Heart left ventricle (tissue), 13 donors: ENCODE measurements at regions not wholly inside any gene's neighbourhood (a gene's known extent, or its start where the extent isn't known, plus 50 kb on each side); places are given as distances from the start of the nearest gene placed in this dataset.

ENCODE experiments used
- POLR2A ChIP-seq, 2 donors: fragments of 450-650 bp; IDR thresholded peaks; one replicate each; pipeline ENCODE4 v1.6.1; 2017; ENCODE audit warnings: antibody characterized with exemption in 2 of 2, mild to moderate bottlenecking in 2 of 2, moderate library complexity in 2 of 2
- TF ChIP-seq, protein P1 (sequence below), 12 donors: fragments of 200-600 bp; sonication (generic) in 4 of 12; IDR thresholded peaks; one replicate each; pipeline versions ENCODE4 v1.5.0 to v1.8.0; 2018 to 2022; ENCODE audit warnings: antibody characterized with exemption in 12 of 12, mild to moderate bottlenecking in 5 of 12
- donor health status: ischemic (EF 13 %, LVEDD 7.1; RV severe dilation, severe dysfunction).
- donor health status: DM: no; HTN: yes; CAD: no.
- donor health status: DM: no; HTN: no; CAD: no.
- donor health status: ischemic (EF 25% LVEDD 6.9; RV normal size, moderate dysfunction).
- donor health status: ischemic (EF 25% LVEDD 5.7; RV mildly dilated, moderate dysfunction).
- donor health status: ischemic (EF 35%, LVEDD 5.7; RV mildly dilated, moderate dysfunction).
- donor health status: nonischemic (EF 11% LVEDD 7.7; RV severe dilation, severe dysfunction).
- donor health status: DM: yes; HTN: yes; CAD: no.
- donor health status: PGD.
- donor health status: ischemic (EF 29% LVEDD 5.4; RV normal size, mild dysfunction).
- donor health status: nonischemic (EF 23%, LVEDD 6.1; RV moderate dilation, normal function).

GRCh38 chr2:48219234-48219554, 95.3 kb upstream of the FOXN2 start:
- TF ChIP-seq, protein P1, sequence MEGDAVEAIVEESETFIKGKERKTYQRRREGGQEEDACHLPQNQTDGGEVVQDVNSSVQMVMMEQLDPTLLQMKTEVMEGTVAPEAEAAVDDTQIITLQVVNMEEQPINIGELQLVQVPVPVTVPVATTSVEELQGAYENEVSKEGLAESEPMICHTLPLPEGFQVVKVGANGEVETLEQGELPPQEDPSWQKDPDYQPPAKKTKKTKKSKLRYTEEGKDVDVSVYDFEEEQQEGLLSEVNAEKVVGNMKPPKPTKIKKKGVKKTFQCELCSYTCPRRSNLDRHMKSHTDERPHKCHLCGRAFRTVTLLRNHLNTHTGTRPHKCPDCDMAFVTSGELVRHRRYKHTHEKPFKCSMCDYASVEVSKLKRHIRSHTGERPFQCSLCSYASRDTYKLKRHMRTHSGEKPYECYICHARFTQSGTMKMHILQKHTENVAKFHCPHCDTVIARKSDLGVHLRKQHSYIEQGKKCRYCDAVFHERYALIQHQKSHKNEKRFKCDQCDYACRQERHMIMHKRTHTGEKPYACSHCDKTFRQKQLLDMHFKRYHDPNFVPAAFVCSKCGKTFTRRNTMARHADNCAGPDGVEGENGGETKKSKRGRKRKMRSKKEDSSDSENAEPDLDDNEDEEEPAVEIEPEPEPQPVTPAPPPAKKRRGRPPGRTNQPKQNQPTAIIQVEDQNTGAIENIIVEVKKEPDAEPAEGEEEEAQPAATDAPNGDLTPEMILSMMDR (IDR thresholded peaks at IDR 0.05), result no peak
- TF ChIP-seq POLR2A (IDR thresholded peaks at IDR 0.05), result no peak
